Ascending aorta (tissue), 2 donors: ENCODE measurements at regions not wholly inside any gene's neighbourhood (a gene's known extent, or its start where the extent isn't known, plus 50 kb on each side); places are given as distances from the start of the nearest gene placed in this dataset.

Experiments
- DNase-seq, 2 donors: peaks; one replicate each; pipeline ENCODE4 v3.0.0-alpha.2; 2019; ENCODE audit warnings: low spot score in 2 of 2
- H3K27ac ChIP-seq, 2 donors: fragments of 200-600 bp; sonication (generic); one replicate each; pipeline ENCODE4 v1.5.1; 2016 to 2017; ENCODE audit warnings: mild to moderate bottlenecking in 1 of 2
- H3K27me3 ChIP-seq: fragments of 200-600 bp; sonication (generic); one replicate; pipeline ENCODE4 v1.5.1; 2017
- H3K36me3 ChIP-seq, 2 donors: fragments of 200-600 bp; sonication (generic); one replicate each; pipeline ENCODE4 v1.5.1; 2016
- H3K4me1 ChIP-seq, 2 donors: fragments of 200-600 bp; sonication (generic); one replicate each; pipeline ENCODE4 v1.5.1; 2016 to 2017; ENCODE audit warnings: mild to moderate bottlenecking in 1 of 2
- H3K4me3 ChIP-seq, 2 donors: fragments of 200-600 bp; sonication (generic); one replicate each; pipeline ENCODE4 v1.5.1; 2016 to 2017; ENCODE audit warnings: mild to moderate bottlenecking in 1 of 2
- H3K9me3 ChIP-seq, 2 donors: fragments of 200-600 bp; sonication (generic); one replicate each; pipeline ENCODE4 v1.5.1; 2016
- intact Hi-C: fragments of 100-400 bp; cut with DNase I; formaldehyde crosslinking; loops from one replicate; pipeline ENCODE4 v1.15.1; 2023
- TF ChIP-seq, protein P1 (sequence below), 3 experiments: fragments of 200-600 bp in 2 of 3; fragments of 450-650 bp in 1 of 3; sonication (generic) in 2 of 3; IDR thresholded peaks; one replicate each; pipeline ENCODE4 v1.5.1; 2016 to 2019; ENCODE audit warnings: antibody characterized with exemption in 3 of 3, mild to moderate bottlenecking in 1 of 3, moderate library complexity in 1 of 3

DNA sequence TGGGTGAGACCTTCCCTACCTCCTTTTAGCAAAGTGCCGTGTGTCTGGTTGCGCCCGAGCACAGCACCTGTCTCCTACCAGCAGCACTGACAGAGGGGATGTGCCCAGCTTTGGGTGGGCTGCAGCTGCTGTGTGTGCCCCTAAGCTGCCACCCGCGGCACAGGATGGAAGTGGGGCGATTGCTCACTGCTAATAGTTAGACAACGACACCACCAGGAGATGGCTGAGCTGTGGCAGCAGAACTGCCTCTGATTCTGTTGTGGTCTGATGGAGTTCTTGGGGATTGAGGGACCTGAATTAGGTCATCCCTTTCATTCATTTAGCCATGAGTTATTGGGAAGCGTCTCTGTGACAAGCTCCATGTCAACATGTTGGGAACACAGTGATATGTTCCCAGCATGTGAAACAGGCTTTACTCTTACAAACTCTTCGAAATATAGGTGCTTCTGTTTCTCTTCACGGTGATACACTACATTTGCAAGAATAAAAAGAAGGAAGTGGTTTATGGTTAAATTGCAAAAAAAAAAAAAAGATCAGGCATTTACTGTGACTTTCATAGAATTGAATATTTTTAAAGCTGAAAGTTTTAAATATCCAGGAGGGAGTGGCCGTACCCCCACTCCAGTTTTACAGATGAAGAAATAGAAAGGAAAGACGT lies 184.4 kb downstream of the MAF start:
- H3K4me3 ChIP-seq: no peak overlapping the region
- no peaks in the 10 kb centered on the region for H3K4me1 ChIP-seq
- H3K36me3 ChIP-seq: no peaks in the 10 kb centered on the region
- H3K27me3 ChIP-seq: no peaks in the 10 kb centered on the region
- intact Hi-C loops: no loop called here
- no peak overlapping the region for H3K27ac ChIP-seq
- TF ChIP-seq, protein P1, sequence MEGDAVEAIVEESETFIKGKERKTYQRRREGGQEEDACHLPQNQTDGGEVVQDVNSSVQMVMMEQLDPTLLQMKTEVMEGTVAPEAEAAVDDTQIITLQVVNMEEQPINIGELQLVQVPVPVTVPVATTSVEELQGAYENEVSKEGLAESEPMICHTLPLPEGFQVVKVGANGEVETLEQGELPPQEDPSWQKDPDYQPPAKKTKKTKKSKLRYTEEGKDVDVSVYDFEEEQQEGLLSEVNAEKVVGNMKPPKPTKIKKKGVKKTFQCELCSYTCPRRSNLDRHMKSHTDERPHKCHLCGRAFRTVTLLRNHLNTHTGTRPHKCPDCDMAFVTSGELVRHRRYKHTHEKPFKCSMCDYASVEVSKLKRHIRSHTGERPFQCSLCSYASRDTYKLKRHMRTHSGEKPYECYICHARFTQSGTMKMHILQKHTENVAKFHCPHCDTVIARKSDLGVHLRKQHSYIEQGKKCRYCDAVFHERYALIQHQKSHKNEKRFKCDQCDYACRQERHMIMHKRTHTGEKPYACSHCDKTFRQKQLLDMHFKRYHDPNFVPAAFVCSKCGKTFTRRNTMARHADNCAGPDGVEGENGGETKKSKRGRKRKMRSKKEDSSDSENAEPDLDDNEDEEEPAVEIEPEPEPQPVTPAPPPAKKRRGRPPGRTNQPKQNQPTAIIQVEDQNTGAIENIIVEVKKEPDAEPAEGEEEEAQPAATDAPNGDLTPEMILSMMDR (IDR thresholded peaks at IDR 0.05): no peak
- DNase-seq: no peak
- no peaks in the 10 kb centered on the region for H3K9me3 ChIP-seq

DNA sequence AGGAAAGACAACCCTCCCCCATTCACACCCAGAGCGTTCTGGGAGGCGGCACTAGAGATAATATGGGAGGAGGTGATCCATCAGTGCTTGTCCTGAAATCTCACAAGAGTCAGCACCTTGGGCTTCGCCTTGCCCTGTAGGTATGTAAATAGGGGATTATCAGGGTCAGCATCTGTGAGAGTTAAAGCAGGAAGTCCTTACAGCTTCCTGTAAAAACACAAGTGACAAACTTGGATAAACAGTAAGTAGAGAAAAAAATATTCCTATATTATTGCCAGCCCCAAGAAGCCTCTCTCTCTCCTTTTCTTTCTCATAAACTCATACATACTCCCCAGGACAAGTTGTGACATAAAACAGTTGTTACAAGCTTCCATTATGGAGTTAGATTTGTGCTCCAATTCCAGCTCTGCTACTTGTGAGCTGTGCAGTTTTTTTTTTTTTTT lies 187.7 kb downstream of the MAF start:
- Histone ChIP-seq H3K9me3 (no peaks in the 10 kb centered on the region), H3K27ac (no peak overlapping the region), H3K27me3 (no peaks in the 10 kb centered on the region), H3K36me3 (no peaks in the 10 kb centered on the region), H3K4me1 (no peaks in the 10 kb centered on the region), H3K4me3 (no peak overlapping the region)
- DNase-seq: no peak
- TF ChIP-seq, protein P1 (IDR thresholded peaks at IDR 0.05): no peak
- intact Hi-C loops: no loop called here

GRCh38 chr16:79411805-79412204 lies 188.7 kb downstream of the MAF start:
- H3K4me3 ChIP-seq: no peak overlapping the region
- TF ChIP-seq, protein P1 (IDR thresholded peaks at IDR 0.05): no peak

DNA sequence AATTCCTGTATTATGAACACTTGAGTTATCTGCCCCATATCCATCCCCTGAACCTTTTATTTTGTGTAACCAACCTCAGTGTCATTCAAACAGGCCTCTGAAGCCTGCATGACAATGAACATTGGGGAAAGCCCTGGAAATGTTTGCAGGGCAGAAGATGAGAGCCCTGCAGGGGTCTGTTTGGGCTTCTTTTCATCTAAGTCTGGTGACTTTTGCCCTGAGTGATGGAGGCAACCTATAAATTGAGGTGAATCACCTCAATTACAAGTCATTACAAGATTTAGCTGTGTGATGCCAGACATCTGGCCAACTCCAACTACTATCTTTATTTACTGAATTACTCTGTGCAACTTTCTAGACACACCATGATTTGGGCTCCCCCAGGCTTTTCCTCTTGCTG lies 189.2 kb downstream of the MAF start:
- no peak overlapping the region for H3K4me3 ChIP-seq
- intact Hi-C loops: no loop called here
- no peaks in the 10 kb centered on the region for H3K9me3 ChIP-seq
- TF ChIP-seq, protein P1 (IDR thresholded peaks at IDR 0.05): no peak
- H3K27ac ChIP-seq: no peak overlapping the region
- H3K36me3 ChIP-seq: no peaks in the 10 kb centered on the region
- H3K4me1 ChIP-seq: no peaks in the 10 kb centered on the region
- DNase-seq: no peak
- no peaks in the 10 kb centered on the region for H3K27me3 ChIP-seq

More at GRCh38 chr16:79411805-79412204, 188.7 kb downstream of the MAF start:
- Histone ChIP-seq H3K4me1 (no peaks in the 10 kb centered on the region), H3K9me3 (no peaks in the 10 kb centered on the region), H3K27me3 (no peaks in the 10 kb centered on the region), H3K36me3 (no peaks in the 10 kb centered on the region), H3K27ac (no peak overlapping the region)
- DNase-seq: no peak
- intact Hi-C loops: no loop called here

GRCh38 chr16:79409978-79410377 lies 190.6 kb downstream of the MAF start:
- H3K4me3 ChIP-seq: no peak overlapping the region
- TF ChIP-seq, protein P1 (IDR thresholded peaks at IDR 0.05): no peak
- intact Hi-C loops: no loop called here
- no peaks in the 10 kb centered on the region for H3K36me3 ChIP-seq
- DNase-seq: no peak
- no peak overlapping the region for H3K27ac ChIP-seq
- H3K4me1 ChIP-seq: no peaks in the 10 kb centered on the region
- H3K9me3 ChIP-seq: no peaks in the 10 kb centered on the region
- H3K27me3 ChIP-seq: no peaks in the 10 kb centered on the region

- no peaks in the 10 kb centered on the region for H3K36me3 ChIP-seq
- TF ChIP-seq, protein P1 (IDR thresholded peaks at IDR 0.05): no peak
- no peaks in the 10 kb centered on the region for H3K27me3 ChIP-seq
- intact Hi-C loops: no loop called here
- no peak for DNase-seq
- H3K27ac ChIP-seq: no peak overlapping the region
- no peak overlapping the region for H3K4me3 ChIP-seq
- no peaks in the 10 kb centered on the region for H3K4me1 ChIP-seq
- H3K9me3 ChIP-seq: no peaks in the 10 kb centered on the region
Measured at GRCh38 chr16:79408355-79408754, 192.2 kb downstream of the MAF start.
